ENCODE measurements at regions not wholly inside any gene's neighbourhood (a gene's known extent, or its start where the extent isn't known, plus 50 kb on each side); places are given as distances from the start of the nearest gene placed in this dataset.

DNA sequence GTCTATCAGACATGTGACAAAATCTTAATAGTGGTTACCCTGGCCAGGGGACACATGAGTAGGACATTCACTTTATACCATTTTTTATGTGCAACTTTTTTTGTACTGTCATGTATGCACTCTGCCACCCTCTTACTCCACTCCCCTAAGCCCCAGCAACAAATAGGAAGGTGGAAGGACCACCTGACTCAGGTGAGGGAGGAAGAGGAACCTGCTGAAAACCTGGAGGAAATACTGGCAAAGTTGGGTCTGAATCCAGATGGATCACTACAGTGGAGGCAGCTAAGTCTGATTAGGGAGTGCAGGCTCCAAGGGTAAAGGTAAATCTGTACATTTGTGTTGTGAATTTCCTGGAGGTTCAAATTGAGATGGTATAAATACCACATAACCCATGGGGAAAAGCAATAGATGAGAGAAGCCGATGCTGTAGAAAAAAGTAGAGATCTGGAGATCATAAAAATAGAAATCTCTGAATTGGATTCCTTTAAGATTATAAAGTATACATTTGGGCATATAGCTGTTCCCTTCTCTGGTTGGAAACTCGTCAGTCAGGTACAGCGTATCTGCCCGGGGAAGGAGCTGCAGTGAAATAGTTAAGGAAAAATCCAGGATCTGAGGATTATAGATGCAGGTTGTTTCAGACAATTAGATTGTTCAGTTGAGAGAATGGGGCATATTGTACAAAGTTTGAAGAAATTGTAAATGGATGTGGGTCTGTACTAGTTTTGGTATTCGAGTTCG is 52.2 kb upstream of the OR9Q1 start:
- Histone ChIP-seq H4K20me1 (replicated peaks; ENCODE audit: control insufficient read depth, extremely low read depth, insufficient read depth, low read length) (no peaks in the 10 kb centered on the region), H3K36me3 (ENCODE audit: control insufficient read depth in 2 of 2, extremely low read depth in 1 of 2, insufficient read depth in 2 of 2, low read length in 2 of 2) (no peaks in the 10 kb centered on the region), H3K9ac (replicated peaks; ENCODE audit: extremely low read depth, insufficient read depth, low read length) (no peak overlapping the region), H3K4me3 (replicated peaks in 1 of 3; ENCODE audit: insufficient read depth in 1 of 3, low read depth in 1 of 3, low read length in 3 of 3) (no peak overlapping the region), H3K9me3 (replicated peaks; ENCODE audit: control insufficient read depth, insufficient read depth, low read length) (no peaks in the 10 kb centered on the region), H3K27me3 (ENCODE audit: control insufficient read depth in 2 of 2, insufficient read depth in 2 of 2, low read length in 2 of 2) (peaks cover 0 to 2% of the 10 kb centered on the region in 2 experiments), H3K4me1 (ENCODE audit: control insufficient read depth, extremely low read depth, insufficient read depth, low read length) (no peaks in the 10 kb centered on the region), H3K4me2 (ENCODE audit: insufficient read depth, low read length) (no peak overlapping the region), H3K9me1 (replicated peaks; ENCODE audit: control insufficient read depth, extremely low read depth, insufficient read depth, low read length) (no peaks in the 10 kb centered on the region), H3K79me2 (ENCODE audit: control insufficient read depth, insufficient read depth, low read length) (no peaks in the 10 kb centered on the region), H3K27ac (ENCODE audit: insufficient read depth, low read depth, low read length) (no peak overlapping the region), H2AFZ (ENCODE audit: low read depth, low read length) (no peak overlapping the region)
- dilution Hi-C loops (cut with MboI; ENCODE audit: extremely low pct_ligation_motif_present, low sequenced_read_pairs) (no loop called here), intact Hi-C loops (cut with micrococcal nuclease) (no loop called here)
- ChIA-PET POLR2A (no interaction called here), CTCF (no interaction called here)
- no TSS peak for BruUV-seq (replicated peaks)
- no peak for DNase-seq (ENCODE audit: low read depth, low spot score)
- no peak for FAIRE-seq
- TF ChIP-seq GATA2 (IDR thresholded peaks at IDR 0.05; ENCODE audit: insufficient read depth, insufficient read length, low read depth, low read length) (no peak), JUN (IDR thresholded peaks at IDR 0.05; ENCODE audit: borderline replicate concordance, insufficient read depth, insufficient read length, low read depth) (no peak), EZH2 (IDR thresholded peaks at IDR 0.05; ENCODE audit: borderline replicate concordance, low read depth, low read length, severe bottlenecking) (no peak), POLR2A (IDR thresholded peaks at IDR 0.05; ENCODE audit: low read depth, low read length) (no peak), FOS (IDR thresholded peaks at IDR 0.05; ENCODE audit: borderline replicate concordance, insufficient read depth, low read length) (no peak), MYC (IDR thresholded peaks at IDR 0.05; ENCODE audit: low read depth, low read length) (no peak), POLR2AphosphoS5 (IDR thresholded peaks at IDR 0.05; ENCODE audit: insufficient read depth, low read depth, low read length) (no peak)
- TF ChIP-seq, protein P1, sequence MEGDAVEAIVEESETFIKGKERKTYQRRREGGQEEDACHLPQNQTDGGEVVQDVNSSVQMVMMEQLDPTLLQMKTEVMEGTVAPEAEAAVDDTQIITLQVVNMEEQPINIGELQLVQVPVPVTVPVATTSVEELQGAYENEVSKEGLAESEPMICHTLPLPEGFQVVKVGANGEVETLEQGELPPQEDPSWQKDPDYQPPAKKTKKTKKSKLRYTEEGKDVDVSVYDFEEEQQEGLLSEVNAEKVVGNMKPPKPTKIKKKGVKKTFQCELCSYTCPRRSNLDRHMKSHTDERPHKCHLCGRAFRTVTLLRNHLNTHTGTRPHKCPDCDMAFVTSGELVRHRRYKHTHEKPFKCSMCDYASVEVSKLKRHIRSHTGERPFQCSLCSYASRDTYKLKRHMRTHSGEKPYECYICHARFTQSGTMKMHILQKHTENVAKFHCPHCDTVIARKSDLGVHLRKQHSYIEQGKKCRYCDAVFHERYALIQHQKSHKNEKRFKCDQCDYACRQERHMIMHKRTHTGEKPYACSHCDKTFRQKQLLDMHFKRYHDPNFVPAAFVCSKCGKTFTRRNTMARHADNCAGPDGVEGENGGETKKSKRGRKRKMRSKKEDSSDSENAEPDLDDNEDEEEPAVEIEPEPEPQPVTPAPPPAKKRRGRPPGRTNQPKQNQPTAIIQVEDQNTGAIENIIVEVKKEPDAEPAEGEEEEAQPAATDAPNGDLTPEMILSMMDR (IDR thresholded peaks at IDR 0.05; ENCODE audit: extremely low read depth in 1 of 2, insufficient read depth in 1 of 2, low read depth in 1 of 2, low read length in 2 of 2), result no peak
- TF ChIP-seq, protein P2, sequence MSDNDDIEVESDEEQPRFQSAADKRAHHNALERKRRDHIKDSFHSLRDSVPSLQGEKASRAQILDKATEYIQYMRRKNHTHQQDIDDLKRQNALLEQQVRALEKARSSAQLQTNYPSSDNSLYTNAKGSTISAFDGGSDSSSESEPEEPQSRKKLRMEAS (IDR thresholded peaks at IDR 0.05; ENCODE audit: insufficient read depth, insufficient read length), result no peak
